HL-60 (cell line): ENCODE measurements at regions not wholly inside any gene's neighbourhood (a gene's known extent, or its start where the extent isn't known, plus 50 kb on each side); places are given as distances from the start of the nearest gene placed in this dataset.

Experiments used
- DNase-seq, 2 experiments: peaks; one replicate each; pipeline ENCODE4 v3.0.0-alpha.2; 2010 to 2020; ENCODE audit warnings: low read depth in 1 of 2, low spot score in 1 of 2
- H3K27ac ChIP-seq: fragments of 250-450 bp; sonication (Bioruptor Pico); replicated peaks from 2 replicates; pipeline ENCODE4 v1.5.1; 2020; ENCODE audit warnings: mild to moderate bottlenecking, moderate library complexity
- H3K27me3 ChIP-seq: fragments of 250-450 bp; sonication (Bioruptor Pico); 2 replicates; pipeline ENCODE4 v1.5.1; 2021; ENCODE audit warnings: mild to moderate bottlenecking, moderate library complexity; ENCODE audit not compliant: insufficient read depth, poor library complexity, severe bottlenecking
- H3K4me3 ChIP-seq: replicated peaks from 2 replicates; pipeline ENCODE4 v1.5.1; 2011; ENCODE audit warnings: mild to moderate bottlenecking, control low read depth, low read length; ENCODE audit not compliant: insufficient read depth
- GABPA ChIP-seq: IDR thresholded peaks from 2 replicates; pipeline ENCODE4 v1.6.1; 2012; ENCODE audit warnings: low read depth
- POLR2AphosphoS5 ChIP-seq: IDR thresholded peaks from 2 replicates; pipeline ENCODE4 v1.6.1; 2012; ENCODE audit warnings: low read depth
- REST ChIP-seq: IDR thresholded peaks from 2 replicates; pipeline ENCODE4 v1.6.1; 2012; ENCODE audit warnings: low read depth; ENCODE audit not compliant: insufficient replicate concordance
- SPI1 ChIP-seq: IDR thresholded peaks from 2 replicates; pipeline ENCODE4 v1.6.1; 2012; ENCODE audit warnings: low read depth, mild to moderate bottlenecking, borderline replicate concordance
- TF ChIP-seq, protein P1 (sequence below): IDR thresholded peaks from one replicate; pipeline ENCODE4 v1.5.1; 2011; ENCODE audit warnings: low read length, control low read depth, inconsistent platforms; ENCODE audit not compliant: insufficient read depth

DNA sequence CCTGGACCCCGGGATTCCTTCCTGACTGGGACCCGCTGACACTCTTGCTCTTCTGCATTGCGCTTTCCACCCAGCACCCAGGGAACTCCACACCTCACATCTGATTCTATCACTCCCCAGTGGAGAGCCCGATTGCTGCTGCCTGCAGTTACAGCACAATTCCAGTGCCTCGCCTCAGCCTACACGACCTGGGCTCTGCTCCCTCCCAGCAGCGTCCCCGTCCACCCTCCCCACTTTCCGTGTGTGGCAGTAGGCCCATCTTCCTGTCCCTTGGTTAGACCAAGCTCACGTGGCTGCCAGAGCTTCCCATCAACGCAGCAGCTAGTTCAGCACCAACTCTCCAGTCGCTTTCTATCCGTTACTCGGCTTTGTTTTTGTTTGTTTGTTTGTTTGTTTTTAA is 66.6 kb upstream of the SORBS2 start:
- TF ChIP-seq SPI1 (no peak), GABPA (no peak), POLR2AphosphoS5 (no peak), REST (no peak)
- TF ChIP-seq, protein P1, sequence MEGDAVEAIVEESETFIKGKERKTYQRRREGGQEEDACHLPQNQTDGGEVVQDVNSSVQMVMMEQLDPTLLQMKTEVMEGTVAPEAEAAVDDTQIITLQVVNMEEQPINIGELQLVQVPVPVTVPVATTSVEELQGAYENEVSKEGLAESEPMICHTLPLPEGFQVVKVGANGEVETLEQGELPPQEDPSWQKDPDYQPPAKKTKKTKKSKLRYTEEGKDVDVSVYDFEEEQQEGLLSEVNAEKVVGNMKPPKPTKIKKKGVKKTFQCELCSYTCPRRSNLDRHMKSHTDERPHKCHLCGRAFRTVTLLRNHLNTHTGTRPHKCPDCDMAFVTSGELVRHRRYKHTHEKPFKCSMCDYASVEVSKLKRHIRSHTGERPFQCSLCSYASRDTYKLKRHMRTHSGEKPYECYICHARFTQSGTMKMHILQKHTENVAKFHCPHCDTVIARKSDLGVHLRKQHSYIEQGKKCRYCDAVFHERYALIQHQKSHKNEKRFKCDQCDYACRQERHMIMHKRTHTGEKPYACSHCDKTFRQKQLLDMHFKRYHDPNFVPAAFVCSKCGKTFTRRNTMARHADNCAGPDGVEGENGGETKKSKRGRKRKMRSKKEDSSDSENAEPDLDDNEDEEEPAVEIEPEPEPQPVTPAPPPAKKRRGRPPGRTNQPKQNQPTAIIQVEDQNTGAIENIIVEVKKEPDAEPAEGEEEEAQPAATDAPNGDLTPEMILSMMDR, result no peak
- DNase-seq, result no peak
- Histone ChIP-seq H3K27ac (no peak overlapping the region), H3K4me3 (no peak overlapping the region), H3K27me3 (no peaks in the 10 kb centered on the region)

GRCh38 chr4:185879666-185880312 is 67.8 kb upstream of the SORBS2 start:
- no peak for DNase-seq
- H3K27ac ChIP-seq, result no peak overlapping the region
- TF ChIP-seq SPI1, result no peak
- TF ChIP-seq REST, result no peak
- TF ChIP-seq GABPA, result no peak
- no peak for TF ChIP-seq POLR2AphosphoS5
- TF ChIP-seq, protein P1, result no peak
- H3K4me3 ChIP-seq, result no peak overlapping the region
- H3K27me3 ChIP-seq, result no peaks in the 10 kb centered on the region

- H3K27ac ChIP-seq, result no peak overlapping the region
- TF ChIP-seq, protein P1, result no peak
- DNase-seq, result no peak
- H3K4me3 ChIP-seq, result no peak overlapping the region
- H3K27me3 ChIP-seq, result no peaks in the 10 kb centered on the region
Observed at GRCh38 chr4:185880571-185880970, 68.6 kb upstream of the SORBS2 start.

- TF ChIP-seq REST (no peak), POLR2AphosphoS5 (no peak), GABPA (no peak), SPI1 (no peak)
- TF ChIP-seq, protein P1, result no peak
- H3K4me3 ChIP-seq, result no peak overlapping the region
- no peaks in the 10 kb centered on the region for H3K27me3 ChIP-seq
- no peak for DNase-seq
- H3K27ac ChIP-seq, result no peak overlapping the region
Observed at GRCh38 chr4:185881430-185881829, 69.4 kb upstream of the SORBS2 start.
